ENCODE measurements at regions not wholly inside any gene's neighbourhood (a gene's known extent, or its start where the extent isn't known, plus 50 kb on each side); places are given as distances from the start of the nearest gene placed in this dataset.

DNA sequence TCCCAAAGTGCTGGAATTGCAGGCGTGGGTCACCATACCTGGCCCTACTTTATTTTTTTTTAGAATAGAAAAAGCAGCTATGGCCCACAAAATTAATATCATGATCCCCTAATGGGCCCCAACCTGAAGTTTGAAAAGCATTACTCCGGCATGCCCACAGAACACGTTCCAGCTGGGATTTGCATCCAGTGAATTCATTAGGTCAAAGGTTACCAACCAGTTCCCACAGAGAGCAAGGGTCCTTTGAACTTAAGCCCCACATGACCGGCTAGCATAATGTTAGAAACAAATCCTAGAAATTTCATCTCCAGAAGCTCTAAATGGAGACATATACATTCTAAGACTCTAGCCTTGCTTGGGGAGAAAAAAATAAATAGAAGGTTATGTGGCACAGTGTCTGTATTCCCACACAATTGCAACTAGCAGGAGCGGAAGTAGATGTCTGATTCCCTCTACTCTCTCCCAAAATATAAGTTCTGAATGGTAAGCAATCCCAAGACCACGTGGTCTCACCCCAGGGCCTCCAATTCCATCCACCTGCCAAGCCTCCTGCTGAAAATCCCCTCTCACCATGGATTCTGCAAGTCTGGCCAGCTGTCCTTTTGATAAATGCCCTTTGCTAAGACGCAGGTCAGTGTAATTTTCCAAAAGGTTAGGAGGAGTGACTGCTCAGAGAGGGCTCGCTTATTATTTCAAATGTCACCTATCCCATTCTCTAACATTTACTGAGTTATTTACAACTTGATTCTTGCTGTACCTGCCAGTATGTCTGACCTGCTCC, 395.8 kb downstream of the NPIPA8 start:
- TF ChIP-seq, protein P1, sequence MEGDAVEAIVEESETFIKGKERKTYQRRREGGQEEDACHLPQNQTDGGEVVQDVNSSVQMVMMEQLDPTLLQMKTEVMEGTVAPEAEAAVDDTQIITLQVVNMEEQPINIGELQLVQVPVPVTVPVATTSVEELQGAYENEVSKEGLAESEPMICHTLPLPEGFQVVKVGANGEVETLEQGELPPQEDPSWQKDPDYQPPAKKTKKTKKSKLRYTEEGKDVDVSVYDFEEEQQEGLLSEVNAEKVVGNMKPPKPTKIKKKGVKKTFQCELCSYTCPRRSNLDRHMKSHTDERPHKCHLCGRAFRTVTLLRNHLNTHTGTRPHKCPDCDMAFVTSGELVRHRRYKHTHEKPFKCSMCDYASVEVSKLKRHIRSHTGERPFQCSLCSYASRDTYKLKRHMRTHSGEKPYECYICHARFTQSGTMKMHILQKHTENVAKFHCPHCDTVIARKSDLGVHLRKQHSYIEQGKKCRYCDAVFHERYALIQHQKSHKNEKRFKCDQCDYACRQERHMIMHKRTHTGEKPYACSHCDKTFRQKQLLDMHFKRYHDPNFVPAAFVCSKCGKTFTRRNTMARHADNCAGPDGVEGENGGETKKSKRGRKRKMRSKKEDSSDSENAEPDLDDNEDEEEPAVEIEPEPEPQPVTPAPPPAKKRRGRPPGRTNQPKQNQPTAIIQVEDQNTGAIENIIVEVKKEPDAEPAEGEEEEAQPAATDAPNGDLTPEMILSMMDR (IDR thresholded peaks at IDR 0.05 in 4 of 5, conservative IDR thresholded peaks at IDR 0.05 in 1 of 5) = no peak
- no peak for TF ChIP-seq POLR2A (IDR thresholded peaks at IDR 0.05)
